GM10266 (cell line): ENCODE measurements at regions not wholly inside any gene's neighbourhood (a gene's known extent, or its start where the extent isn't known, plus 50 kb on each side); places are given as distances from the start of the nearest gene placed in this dataset.

Experiments
- DNase-seq: peaks from one replicate; pipeline ENCODE4 v3.0.0; 2012; ENCODE audit errors: extremely low spot score
- CTCF ChIP-seq: IDR thresholded peaks from 2 replicates; pipeline ENCODE4 v1.5.1; 2012; ENCODE audit warnings: mild to moderate bottlenecking, low read depth; ENCODE audit not compliant: control insufficient read depth, insufficient read depth; ENCODE audit errors: missing control alignments

- no peak for DNase-seq
- TF ChIP-seq CTCF: no peak
Measured at GRCh38 chr2:237271698-237272652, 142.0 kb downstream of the COL6A3 start.
